Peyer's patch (tissue), 4 donors: ENCODE measurements at regions not wholly inside any gene's neighbourhood (a gene's known extent, or its start where the extent isn't known, plus 50 kb on each side); places are given as distances from the start of the nearest gene placed in this dataset.

Source experiments
- DNase-seq, 3 donors: peaks; one replicate each; pipeline ENCODE4 v3.0.0-alpha.2; 2017 to 2019
- H3K27ac ChIP-seq, 4 donors: fragments of 200-600 bp; sonication (generic); one replicate each; pipeline ENCODE4 v1.5.1; 2016 to 2019
- H3K27me3 ChIP-seq, 2 donors: fragments of 200-600 bp; sonication (generic); one replicate each; pipeline ENCODE4 v1.5.1; 2019
- H3K36me3 ChIP-seq, 3 donors: fragments of 200-600 bp; sonication (generic); one replicate each; pipeline ENCODE4 v1.5.1; 2016 to 2019
- H3K4me1 ChIP-seq, 4 donors: fragments of 200-600 bp; sonication (generic); one replicate each; pipeline ENCODE4 v1.5.1; 2016 to 2019
- H3K4me3 ChIP-seq, 4 donors: fragments of 200-600 bp; sonication (generic); 1 replicate in 3 of 4; 2 replicates in 1 of 4; pipeline ENCODE4 v1.5.1; 2016 to 2019; ENCODE audit warnings: mild to moderate bottlenecking in 1 of 4
- H3K9me3 ChIP-seq, 4 donors: fragments of 200-600 bp; sonication (generic); one replicate each; pipeline ENCODE4 v1.5.1; 2016 to 2019; ENCODE audit warnings: mild to moderate bottlenecking in 1 of 4
- POLR2A ChIP-seq, 2 donors: fragments of 450-650 bp; IDR thresholded peaks; one replicate each; pipeline ENCODE4 v1.5.1; 2017; ENCODE audit warnings: antibody characterized with exemption in 2 of 2, mild to moderate bottlenecking in 2 of 2, moderate library complexity in 2 of 2
- TF ChIP-seq, protein P1 (sequence below), 6 experiments: fragments of 450-650 bp in 4 of 6; fragments of 200-600 bp in 2 of 6; sonication (generic) in 1 of 6; IDR thresholded peaks; one replicate each; pipeline ENCODE4 v1.5.1; 2017 to 2019; ENCODE audit warnings: antibody characterized with exemption in 6 of 6, mild to moderate bottlenecking in 3 of 6, moderate library complexity in 1 of 6

DNA sequence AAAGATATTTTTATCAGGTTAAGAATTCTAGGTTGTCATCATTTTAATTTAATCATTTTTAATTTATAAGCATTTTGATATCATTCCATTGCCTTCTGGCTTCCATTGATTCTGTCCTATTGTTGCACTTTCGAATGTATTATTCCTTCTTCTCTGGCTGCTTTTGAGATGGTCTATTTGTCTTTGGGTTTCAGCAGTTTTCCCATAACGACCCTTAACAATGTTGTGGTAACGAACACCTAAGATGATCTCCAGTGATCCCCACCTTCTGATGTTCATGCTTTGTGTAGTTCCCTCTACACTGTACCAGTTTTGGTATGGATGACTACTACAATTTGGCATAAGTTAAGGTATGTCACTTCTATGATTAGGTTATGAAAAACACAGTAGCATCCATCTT, 59.9 kb downstream of the MINAR1 start:
- no peak overlapping the region for H3K4me3 ChIP-seq
- no peak for TF ChIP-seq POLR2A (IDR thresholded peaks at IDR 0.05)
- TF ChIP-seq, protein P1, sequence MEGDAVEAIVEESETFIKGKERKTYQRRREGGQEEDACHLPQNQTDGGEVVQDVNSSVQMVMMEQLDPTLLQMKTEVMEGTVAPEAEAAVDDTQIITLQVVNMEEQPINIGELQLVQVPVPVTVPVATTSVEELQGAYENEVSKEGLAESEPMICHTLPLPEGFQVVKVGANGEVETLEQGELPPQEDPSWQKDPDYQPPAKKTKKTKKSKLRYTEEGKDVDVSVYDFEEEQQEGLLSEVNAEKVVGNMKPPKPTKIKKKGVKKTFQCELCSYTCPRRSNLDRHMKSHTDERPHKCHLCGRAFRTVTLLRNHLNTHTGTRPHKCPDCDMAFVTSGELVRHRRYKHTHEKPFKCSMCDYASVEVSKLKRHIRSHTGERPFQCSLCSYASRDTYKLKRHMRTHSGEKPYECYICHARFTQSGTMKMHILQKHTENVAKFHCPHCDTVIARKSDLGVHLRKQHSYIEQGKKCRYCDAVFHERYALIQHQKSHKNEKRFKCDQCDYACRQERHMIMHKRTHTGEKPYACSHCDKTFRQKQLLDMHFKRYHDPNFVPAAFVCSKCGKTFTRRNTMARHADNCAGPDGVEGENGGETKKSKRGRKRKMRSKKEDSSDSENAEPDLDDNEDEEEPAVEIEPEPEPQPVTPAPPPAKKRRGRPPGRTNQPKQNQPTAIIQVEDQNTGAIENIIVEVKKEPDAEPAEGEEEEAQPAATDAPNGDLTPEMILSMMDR (IDR thresholded peaks at IDR 0.05), result no peak
- H3K9me3 ChIP-seq, result no peaks in the 10 kb centered on the region
- H3K4me1 ChIP-seq, result no peaks in the 10 kb centered on the region
- DNase-seq, result no peak
- H3K27me3 ChIP-seq, result no peaks in the 10 kb centered on the region
- H3K27ac ChIP-seq, result no peak overlapping the region
- H3K36me3 ChIP-seq, result no peaks in the 10 kb centered on the region

DNA sequence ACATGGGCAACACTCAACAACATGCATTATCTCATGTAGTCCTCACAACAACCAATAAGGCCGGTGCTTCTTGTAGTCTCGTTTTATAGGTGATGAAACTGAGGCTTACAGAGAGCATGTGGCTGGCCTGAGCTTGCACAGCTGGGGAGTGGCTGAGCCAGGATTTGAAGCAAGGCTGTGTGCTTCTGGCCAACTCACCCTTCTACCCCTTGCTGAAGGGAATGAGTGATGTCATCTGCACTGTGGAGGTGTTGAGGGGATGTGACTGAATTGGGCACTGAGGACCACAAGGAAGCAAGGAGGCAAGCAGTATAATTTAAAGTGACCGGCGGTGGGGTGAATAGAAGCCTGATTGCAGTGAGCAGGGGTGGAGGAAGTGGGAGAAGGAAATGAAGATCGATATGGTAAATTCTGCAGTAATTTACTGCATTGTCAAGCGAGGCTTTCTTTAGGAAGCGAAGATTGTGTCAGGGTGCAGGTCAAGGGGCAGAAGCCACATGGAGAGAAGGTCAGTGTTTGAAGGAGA, 62.3 kb downstream of the MINAR1 start:
- no peaks in the 10 kb centered on the region for H3K36me3 ChIP-seq
- no peak for DNase-seq
- no peak overlapping the region for H3K4me3 ChIP-seq
- TF ChIP-seq, protein P1 (IDR thresholded peaks at IDR 0.05), result no peak
- no peak for TF ChIP-seq POLR2A (IDR thresholded peaks at IDR 0.05)
- H3K4me1 ChIP-seq, result no peaks in the 10 kb centered on the region
- no peak overlapping the region for H3K27ac ChIP-seq
- no peaks in the 10 kb centered on the region for H3K9me3 ChIP-seq
- no peaks in the 10 kb centered on the region for H3K27me3 ChIP-seq

DNA sequence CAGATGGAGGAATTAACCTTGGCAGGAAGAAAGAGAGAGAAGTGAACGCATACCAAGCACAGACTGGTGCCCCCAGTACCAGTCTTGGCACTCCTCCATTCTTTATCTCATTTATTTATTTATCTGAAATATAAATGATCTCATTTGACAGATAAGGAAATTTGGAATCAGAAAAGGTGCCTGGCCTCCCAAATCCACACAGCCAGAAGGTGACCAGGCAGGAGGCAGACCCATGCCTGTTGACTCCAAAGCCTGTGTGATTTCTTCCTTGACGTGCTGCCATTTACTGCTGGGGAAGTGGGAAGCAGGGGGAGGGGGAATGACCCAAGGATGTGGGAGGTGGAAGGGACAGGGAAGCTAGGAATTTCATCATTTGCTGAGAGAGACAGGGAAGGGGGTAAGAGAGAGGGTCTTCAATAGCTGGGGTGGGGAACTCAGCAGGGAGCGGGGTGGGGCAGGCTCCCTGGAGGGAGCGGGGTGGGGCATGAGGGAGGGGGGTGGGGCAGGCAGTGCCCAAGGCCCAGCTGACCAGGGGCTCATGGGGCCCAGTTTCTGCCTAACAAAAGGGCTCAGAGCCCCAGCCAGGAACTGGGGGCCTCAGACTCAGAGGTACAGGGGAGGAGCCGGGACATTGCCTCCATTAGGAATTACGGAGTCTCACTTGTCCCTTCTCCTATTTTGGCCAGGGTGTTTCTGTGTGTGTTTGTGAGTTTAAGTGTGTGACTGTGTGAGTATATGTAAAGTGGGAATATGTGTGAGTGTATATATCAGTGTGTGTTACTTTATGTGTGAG, 63.0 kb downstream of the MINAR1 start:
- Histone ChIP-seq H3K27ac (no peak overlapping the region), H3K27me3 (no peaks in the 10 kb centered on the region), H3K9me3 (no peaks in the 10 kb centered on the region)

DNA sequence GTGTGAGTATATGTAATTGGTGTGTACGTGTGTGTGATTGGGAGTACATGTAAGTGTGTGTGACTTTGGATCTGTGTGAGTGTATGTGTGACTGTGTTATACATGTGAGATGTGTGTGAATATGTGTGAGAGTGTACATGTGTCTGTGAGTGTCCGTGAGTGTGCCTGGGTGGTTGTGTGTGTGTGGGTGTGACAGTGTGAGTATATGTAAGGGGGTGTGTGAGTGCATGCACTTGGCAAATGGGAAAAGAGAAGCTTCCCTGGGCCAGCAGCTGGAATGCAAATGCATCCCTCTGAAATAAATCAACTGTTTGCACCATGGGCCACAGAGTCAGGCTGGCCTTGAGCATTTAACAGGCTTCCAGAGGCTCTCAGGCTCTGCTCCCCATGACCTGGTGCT, 63.6 kb downstream of the MINAR1 start:
- Histone ChIP-seq H3K27ac (no peak overlapping the region), H3K4me1 (no peaks in the 10 kb centered on the region), H3K36me3 (no peaks in the 10 kb centered on the region), H3K4me3 (no peak overlapping the region), H3K9me3 (no peaks in the 10 kb centered on the region), H3K27me3 (no peaks in the 10 kb centered on the region)
- TF ChIP-seq, protein P1 (IDR thresholded peaks at IDR 0.05), result no peak
- TF ChIP-seq POLR2A (IDR thresholded peaks at IDR 0.05), result no peak
- no peak for DNase-seq

More for the DNA sequence above, 63.0 kb downstream of the MINAR1 start:
- TF ChIP-seq, protein P1 (IDR thresholded peaks at IDR 0.05), result no peak
- no peak for TF ChIP-seq POLR2A (IDR thresholded peaks at IDR 0.05)
- H3K36me3 ChIP-seq, result no peaks in the 10 kb centered on the region
- DNase-seq, result no peak
- H3K4me1 ChIP-seq, result no peaks in the 10 kb centered on the region
- no peak overlapping the region for H3K4me3 ChIP-seq

DNA sequence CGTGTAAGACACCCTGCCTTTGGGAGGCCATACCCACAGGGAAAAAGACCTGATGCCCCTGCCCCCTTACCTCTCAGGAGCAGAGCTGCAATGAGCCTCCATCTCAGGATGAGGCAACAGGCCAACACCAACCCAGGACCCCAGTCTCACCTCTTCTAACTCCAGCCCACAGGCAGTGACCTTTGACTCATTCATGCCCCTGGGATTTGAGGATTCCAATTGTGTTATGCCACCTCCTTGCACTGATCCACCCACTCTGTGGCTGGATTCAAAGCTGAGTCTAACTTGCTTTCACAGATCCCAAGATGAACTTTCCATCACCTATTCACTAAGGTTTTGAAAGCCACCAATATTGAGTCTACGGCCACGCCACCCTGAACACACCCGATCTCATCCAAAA, 64.7 kb downstream of the MINAR1 start:
- Histone ChIP-seq H3K4me3 (no peak overlapping the region), H3K4me1 (no peaks in the 10 kb centered on the region), H3K27ac (no peak overlapping the region), H3K27me3 (no peaks in the 10 kb centered on the region), H3K9me3 (no peaks in the 10 kb centered on the region), H3K36me3 (no peaks in the 10 kb centered on the region)
- no peak for TF ChIP-seq POLR2A (IDR thresholded peaks at IDR 0.05)
- TF ChIP-seq, protein P1 (IDR thresholded peaks at IDR 0.05), result no peak
- no peak for DNase-seq
